HAP-1 (cell line): ENCODE measurements at regions not wholly inside any gene's neighbourhood (a gene's known extent, or its start where the extent isn't known, plus 50 kb on each side); places are given as distances from the start of the nearest gene placed in this dataset.

ENCODE experiments used
- DNase-seq, 2 experiments: peaks; one replicate each; pipeline ENCODE4 v3.0.0-alpha.2; 2016 to 2020; ENCODE audit warnings: low spot score in 2 of 2
- H3K27me3 ChIP-seq: fragments of 250-450 bp; sonication (Bioruptor Pico); 2 replicates; pipeline ENCODE4 v1.5.1; 2020; ENCODE audit warnings: low read depth, mild to moderate bottlenecking, moderate library complexity
- H3K36me3 ChIP-seq: fragments of 250-450 bp; sonication (Bioruptor Pico); replicated peaks from 2 replicates; pipeline ENCODE4 v1.5.1; 2020; ENCODE audit warnings: mild to moderate bottlenecking
- H3K4me1 ChIP-seq: fragments of 250-450 bp; sonication (Bioruptor Pico); 2 replicates; pipeline ENCODE4 v1.5.1; 2020; ENCODE audit warnings: mild to moderate bottlenecking
- H3K4me3 ChIP-seq: fragments of 250-450 bp; sonication (Bioruptor Pico); 2 replicates; pipeline ENCODE4 v1.5.1; 2020; ENCODE audit warnings: mild to moderate bottlenecking, moderate library complexity
- H3K9me3 ChIP-seq: fragments of 250-450 bp; sonication (Bioruptor Pico); 2 replicates; pipeline ENCODE4 v1.5.1; 2020; ENCODE audit warnings: mild to moderate bottlenecking, moderate library complexity
- in situ Hi-C: fragments of 300-500 bp; cut with MboI; formaldehyde crosslinking; loops from 3 replicates; pipeline ENCODE4 v1.14.3; 2020; ENCODE audit warnings: low sequenced_read_pairs, inconsistent platforms, mixed read lengths

DNA sequence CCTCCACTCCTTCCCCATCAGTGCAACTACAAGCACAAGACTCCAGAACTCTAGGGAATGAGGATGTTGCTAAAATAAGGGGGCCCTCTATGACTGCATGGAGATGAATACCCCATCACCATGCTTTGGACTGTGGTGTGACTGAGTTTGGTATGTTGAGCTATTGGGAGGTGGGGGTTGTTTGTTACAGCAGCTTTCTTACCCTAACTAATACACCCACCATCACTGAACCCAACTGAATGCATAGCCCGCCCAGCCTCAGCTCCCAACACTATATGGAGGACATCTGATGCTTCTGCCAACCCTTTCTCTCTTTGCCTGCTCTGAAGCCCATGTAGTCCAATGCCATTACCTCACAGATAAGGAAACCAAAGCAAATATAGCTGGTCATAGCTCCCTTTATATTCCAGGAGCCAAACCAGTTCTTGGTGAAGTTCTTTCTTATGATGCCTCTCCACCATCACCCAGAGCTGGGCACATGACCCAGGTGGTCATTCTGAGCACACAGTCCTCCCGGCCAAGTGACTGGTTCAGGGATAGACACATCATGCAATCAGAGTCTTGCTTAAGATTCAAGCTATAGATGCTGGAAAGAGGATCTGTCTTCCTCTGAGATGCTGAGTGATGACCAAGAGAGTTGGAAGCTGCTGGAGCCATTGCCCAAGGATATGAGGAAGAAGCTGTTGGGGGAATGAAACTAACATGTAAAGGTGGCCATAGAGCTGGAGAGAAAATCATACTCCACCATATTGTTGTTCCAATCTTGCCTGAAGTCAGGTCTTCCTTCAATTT lies 155.6 kb upstream of the HAAO start:
- Histone ChIP-seq H3K36me3 (no peaks in the 10 kb centered on the region), H3K4me3 (no peak overlapping the region), H3K9me3 (no peaks in the 10 kb centered on the region), H3K4me1 (no peaks in the 10 kb centered on the region), H3K27me3 (no peaks in the 10 kb centered on the region)
- in situ Hi-C loops: loop anchor here (5.0 kb wide), 1 partner anchor 534 kb away; no protein-coding TSS in a partner anchor
- no peak for DNase-seq

DNA sequence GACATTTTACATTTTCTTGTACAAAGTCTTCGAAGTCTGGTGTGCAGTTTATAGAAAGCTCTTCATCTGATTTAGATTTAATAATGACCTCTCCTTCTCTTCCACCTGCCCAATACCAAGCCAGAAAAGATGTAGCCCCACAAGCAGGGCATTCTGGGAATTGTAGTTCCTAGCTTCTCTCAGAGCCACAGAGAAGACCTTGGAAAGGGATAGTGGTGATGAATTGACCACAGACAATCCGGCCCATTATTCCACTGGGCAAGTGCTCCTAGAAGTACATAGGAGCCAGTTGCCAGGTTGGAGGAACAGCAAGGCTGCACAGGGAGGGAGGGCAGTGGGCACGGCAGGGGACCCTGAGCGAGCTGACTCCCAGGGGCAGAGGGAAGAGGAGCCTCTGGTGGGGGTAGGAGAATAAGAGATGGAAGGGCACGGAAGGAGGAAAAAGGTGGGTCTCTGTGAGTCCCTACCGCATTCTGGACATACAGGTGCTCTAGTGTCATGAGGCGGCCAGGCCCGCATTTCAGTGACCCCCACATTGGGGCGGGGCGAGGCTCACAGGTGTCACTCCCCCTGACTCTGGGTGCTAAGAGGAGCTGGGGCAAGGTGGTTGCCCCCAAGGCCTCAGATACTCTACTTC lies 152.5 kb upstream of the HAAO start:
- Histone ChIP-seq H3K9me3 (no peaks in the 10 kb centered on the region), H3K4me3 (no peak overlapping the region), H3K36me3 (no peaks in the 10 kb centered on the region), H3K4me1 (no peaks in the 10 kb centered on the region), H3K27me3 (no peaks in the 10 kb centered on the region)
- DNase-seq: no peak
- in situ Hi-C loops: loop anchor here (5.0 kb wide), 1 partner anchor 537 kb away; no protein-coding TSS in a partner anchor

DNA sequence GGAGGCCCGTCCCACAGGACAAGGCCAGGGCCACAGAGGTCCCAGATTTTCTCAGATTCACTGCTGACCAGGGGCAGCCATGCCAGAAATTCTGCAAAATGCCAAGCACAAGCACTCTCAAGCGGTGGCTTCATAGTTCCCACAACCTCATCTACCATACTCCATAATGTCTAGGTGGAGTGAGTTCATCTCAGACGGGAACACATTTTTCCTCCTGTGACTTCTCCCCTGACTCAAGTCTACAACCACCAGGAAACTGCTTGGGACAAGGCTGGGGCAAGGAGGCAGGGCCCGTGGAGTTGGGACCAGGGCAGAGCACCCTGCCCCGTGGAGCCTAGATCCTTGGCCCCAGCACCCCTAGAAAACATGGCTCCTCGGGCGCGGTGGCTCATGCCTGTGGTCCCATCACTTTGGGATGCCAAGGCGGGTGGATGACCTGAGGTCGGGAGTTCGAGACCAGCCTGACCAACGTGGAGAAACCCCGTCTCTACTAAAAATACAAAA lies 150.7 kb upstream of the HAAO start:
- no peak overlapping the region for H3K4me3 ChIP-seq
- in situ Hi-C loops: no loop called here
- no peaks in the 10 kb centered on the region for H3K4me1 ChIP-seq
- H3K27me3 ChIP-seq: no peaks in the 10 kb centered on the region
- DNase-seq: no peak
- no peaks in the 10 kb centered on the region for H3K36me3 ChIP-seq
- H3K9me3 ChIP-seq: no peaks in the 10 kb centered on the region

DNA sequence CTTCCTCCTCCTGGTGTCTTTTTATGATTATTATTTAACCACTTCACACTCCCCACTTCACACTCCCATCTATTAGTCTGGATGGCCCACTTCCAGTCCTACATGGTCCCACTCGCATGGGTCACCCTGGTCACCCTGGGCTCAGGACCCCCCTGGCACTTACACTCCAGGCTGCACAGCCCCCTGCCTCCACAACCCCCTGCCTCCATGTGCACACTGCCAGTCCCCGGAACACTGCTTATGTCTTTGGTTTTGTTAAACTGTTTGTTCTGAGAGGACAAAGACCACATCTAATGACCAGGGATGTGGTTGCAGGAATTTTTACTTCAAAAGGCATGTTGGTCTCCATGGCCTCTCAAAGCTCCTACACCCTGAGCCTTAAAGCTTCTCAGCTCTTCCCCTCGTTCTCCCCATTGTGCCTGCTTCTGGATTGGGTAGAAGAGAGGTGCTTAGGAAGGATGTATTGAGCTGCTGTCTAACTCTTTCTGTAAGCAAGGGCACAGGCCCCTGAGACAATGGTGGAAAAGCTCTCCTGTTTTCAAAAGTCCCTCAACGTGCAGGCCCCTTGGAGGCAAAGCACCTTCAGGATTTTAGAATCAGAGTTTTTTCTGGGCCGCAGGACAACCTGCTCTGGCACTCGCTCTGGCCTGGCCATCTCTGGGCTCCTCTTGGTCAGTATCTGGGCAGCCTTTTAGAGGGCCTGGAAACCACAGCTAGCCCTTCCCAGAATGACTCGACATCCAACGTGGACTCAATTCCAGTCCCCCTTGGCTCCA lies 150.0 kb upstream of the HAAO start:
- Histone ChIP-seq H3K9me3 (no peaks in the 10 kb centered on the region), H3K36me3 (no peaks in the 10 kb centered on the region), H3K4me1 (no peaks in the 10 kb centered on the region), H3K27me3 (no peaks in the 10 kb centered on the region), H3K4me3 (no peak overlapping the region)
- no peak for DNase-seq
- in situ Hi-C loops: no loop called here

DNA sequence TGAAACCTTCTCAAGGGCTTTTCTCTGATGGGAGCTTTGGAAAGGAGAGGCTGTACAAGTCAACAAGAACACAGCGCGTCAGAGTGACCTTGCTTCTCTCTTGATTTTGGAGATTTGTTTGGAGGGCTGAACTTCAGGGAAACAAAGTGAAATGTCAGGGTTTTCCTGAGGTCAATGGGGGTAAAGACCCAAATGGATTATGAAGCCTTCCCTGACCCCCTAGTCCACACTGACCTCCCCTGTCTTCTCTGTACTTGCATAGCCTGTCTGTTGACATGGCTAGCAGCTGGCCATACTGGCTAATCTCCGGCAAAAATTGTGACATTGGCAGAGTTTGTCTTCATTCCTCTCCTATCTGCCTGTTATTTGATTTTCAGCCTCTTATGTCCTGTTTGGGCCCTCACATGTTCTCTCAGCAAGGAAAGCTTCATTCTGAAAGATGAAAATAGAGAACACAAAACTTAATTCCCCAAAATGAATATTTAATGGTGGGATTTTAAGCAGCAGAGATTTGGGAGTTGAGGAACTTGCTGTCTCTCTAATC lies 149.3 kb upstream of the HAAO start:
- Histone ChIP-seq H3K4me1 (no peaks in the 10 kb centered on the region), H3K27me3 (no peaks in the 10 kb centered on the region), H3K4me3 (no peak overlapping the region), H3K9me3 (no peaks in the 10 kb centered on the region), H3K36me3 (no peaks in the 10 kb centered on the region)
- DNase-seq: no peak
- in situ Hi-C loops: no loop called here

DNA sequence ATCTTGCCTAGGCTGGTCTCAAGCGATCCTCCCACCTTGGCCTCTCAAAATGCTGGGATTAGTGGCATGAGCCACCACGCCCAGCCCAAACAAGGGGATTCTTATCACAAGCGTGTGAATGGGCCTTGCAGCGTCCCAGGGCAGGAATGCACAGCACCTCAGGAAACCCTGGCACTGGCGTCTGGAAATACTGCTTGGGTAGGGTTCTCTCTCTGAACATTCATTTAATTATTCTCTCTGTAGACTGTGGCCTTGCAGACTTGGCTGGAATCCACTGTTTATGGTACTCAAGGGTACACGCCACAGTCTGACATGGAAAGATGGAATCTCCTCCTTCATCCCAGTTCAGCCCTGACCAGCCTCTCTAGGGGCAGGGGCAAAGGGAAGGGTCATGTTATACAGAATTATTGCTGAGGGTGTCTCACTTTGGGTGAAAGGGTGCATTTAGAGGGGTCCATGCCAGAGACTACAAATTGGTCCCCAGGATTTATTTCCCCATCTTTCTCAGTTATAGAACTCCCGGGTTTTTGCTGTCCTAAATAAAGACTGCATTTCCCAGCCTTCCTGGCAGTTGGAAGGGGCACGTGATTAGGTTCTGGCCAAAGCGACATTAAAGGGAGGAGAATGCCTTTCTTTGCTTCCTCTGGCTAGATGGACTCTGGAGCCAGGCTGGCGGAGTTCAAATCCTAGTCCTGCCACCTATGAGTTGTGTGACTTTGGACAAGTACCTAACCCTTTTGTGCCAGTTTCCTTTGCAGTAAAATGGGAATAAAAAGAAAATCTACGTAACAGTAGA lies 147.2 kb upstream of the HAAO start:
- H3K27me3 ChIP-seq: no peaks in the 10 kb centered on the region
- in situ Hi-C loops: no loop called here
- H3K9me3 ChIP-seq: no peaks in the 10 kb centered on the region
- DNase-seq: no peak
- no peaks in the 10 kb centered on the region for H3K36me3 ChIP-seq
- no peak overlapping the region for H3K4me3 ChIP-seq
- no peaks in the 10 kb centered on the region for H3K4me1 ChIP-seq

DNA sequence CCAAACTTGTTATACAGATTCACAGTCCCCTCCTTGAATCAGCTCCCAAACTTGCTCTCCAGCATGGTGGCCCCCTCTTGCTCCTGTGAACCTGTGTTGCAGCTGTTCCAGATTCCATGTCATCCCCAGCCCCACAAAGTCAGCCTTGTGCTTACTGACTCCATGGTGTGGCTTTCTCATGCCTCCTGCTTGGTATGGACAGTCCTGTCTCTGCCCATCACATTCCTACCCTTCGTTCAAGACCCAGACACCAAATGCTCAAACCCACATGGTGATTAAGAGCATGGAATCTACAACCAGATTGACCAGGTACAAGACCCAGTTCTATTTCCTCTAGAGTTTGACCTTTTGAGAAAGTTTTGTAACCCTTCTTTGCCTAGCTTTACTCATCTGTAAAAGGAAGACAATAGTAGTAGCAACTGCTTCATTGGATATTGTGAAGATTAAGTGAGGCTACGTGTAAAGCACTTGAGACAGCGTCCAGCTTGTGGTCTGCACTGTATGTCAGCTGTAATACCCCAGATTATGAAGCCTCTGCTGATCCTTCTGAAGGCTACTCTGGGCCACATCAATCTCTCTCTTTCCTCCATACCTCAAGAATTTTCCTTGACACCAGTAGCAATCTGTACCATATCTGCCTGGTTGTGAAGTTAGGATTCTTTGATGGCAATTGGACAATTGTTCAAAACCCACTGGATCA lies 146.4 kb upstream of the HAAO start:
- Histone ChIP-seq H3K36me3 (no peaks in the 10 kb centered on the region), H3K9me3 (no peaks in the 10 kb centered on the region), H3K4me3 (no peak overlapping the region), H3K27me3 (no peaks in the 10 kb centered on the region), H3K4me1 (no peaks in the 10 kb centered on the region)
- no peak for DNase-seq
- in situ Hi-C loops: no loop called here

DNA sequence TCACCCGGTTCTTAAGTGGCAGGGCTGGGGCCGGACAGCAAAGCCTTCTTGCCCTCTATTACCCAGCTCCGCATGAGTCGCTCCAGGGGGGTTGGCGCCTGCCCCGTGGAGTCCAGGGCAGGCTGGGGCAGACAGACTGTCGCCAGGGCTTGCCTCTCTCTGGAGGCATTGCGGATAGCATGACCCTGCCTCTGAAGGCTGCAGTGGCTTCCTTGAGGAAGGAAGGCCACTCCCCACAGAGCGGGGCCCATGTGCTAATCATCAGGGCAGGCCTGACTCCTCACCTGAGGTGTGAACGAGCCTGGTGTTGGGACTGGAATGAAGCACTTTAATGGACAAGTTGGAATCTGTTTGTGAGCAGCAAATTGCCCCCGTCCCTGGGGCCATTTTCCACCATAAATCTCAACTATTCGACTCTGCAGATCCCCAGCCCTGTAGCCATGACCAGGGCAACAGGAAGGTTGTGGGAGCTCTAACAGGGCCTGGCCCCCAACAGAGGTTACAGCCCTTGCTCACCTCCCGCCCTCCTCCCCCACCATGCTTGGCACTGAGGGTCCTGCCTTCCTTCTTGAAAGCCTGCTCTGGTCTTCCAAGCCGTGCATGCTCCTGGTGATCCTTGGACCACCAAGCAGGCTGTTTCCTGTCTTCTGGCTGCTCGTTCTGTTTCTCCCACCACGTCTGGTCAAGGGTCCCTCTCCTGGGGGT lies 144.9 kb upstream of the HAAO start:
- Histone ChIP-seq H3K36me3 (no peaks in the 10 kb centered on the region), H3K9me3 (no peaks in the 10 kb centered on the region), H3K4me3 (no peak overlapping the region), H3K27me3 (no peaks in the 10 kb centered on the region), H3K4me1 (no peaks in the 10 kb centered on the region)
- DNase-seq: no peak
- in situ Hi-C loops: no loop called here

DNA sequence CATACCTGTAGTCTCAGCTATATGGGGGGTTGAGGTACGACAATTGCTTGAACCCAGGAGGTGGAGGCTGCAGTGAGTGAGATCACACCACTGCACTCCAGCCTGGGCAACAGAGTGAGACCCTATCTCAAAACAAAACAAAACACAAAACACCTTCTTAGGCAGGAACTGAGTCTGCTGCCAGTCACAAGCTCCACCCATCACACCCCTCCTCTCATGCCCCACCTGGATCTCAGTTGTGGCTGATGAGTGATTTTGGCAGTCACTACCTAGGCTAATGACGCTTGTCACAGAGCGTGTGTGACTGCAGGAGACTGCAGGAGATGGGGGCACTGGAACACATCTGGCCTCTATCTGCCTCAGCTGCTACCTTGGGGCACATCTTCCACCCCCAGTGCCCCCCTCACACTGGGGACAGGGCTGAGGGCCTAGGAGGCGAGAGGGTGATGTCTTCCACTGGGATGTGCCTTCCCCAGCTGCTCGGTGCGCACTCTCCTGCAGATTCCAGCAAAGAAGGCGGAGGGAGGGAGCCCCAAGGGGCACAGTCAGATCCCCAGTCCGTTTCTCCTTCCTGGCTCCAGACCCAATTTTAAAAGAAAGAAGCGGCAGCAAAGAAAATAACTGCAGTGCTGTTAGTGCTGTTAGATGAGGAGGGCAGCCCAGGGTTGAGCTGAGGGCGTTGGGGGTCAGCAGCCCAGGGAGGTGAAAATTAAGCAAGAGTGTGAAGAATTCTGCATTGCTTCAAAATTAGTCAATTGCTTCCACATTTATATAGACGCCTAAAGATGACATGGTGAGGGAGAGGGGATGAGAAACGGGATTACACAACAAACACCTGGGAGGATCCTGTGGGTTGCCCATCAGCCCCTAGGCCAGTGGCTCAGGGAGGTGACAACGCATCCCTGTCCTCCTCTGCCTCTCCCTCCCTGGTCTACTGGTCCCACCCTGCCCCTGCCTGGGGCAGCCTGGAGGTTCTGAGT lies 143.6 kb upstream of the HAAO start:
- in situ Hi-C loops: no loop called here
- peaks cover 3% of the 10 kb centered on the region; the same call in 1 of the 2 replicates for H3K4me1 ChIP-seq
- DNase-seq: no peak

DNA sequence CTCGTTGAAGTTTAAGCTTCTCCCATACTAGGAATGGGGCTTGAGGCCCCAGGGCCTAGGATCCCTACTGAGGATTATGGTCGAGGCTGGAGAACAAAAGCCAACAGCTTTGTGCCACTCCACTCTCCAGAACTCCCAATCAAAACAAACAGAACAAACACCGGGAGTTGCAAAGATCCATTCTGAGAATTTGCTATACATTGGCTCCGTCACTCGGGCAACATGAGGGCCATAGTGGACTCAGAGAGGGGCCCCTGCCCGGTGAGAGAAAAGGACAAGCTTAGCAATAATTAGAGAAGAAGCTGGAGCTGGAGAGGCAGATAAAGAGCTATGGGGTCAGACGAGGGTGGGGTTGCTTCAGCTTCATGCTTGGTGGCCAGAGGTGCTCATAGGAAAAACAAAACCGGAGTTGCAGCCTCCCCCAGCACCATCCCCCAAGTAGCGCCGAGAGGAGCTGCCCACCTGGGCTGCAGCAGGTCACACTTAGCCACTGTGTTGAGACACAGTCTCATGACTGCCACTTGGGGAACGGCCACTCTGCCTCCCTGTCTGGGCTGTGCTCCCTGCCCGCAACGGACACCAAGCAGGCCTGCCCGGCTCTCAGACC lies 142.3 kb upstream of the HAAO start:
- Histone ChIP-seq H3K4me3 (no peak overlapping the region), H3K27me3 (no peaks in the 10 kb centered on the region), H3K36me3 (no peaks in the 10 kb centered on the region), H3K9me3 (no peaks in the 10 kb centered on the region), H3K4me1 (peaks cover 8% of the 10 kb centered on the region)
- in situ Hi-C loops: no loop called here
- DNase-seq: peak in 1 of 2 experiments; percentile 30

More for the DNA sequence above, 143.6 kb upstream of the HAAO start:
- Histone ChIP-seq H3K9me3 (no peaks in the 10 kb centered on the region), H3K27me3 (no peaks in the 10 kb centered on the region), H3K36me3 (no peaks in the 10 kb centered on the region), H3K4me3 (no peak overlapping the region)

DNA sequence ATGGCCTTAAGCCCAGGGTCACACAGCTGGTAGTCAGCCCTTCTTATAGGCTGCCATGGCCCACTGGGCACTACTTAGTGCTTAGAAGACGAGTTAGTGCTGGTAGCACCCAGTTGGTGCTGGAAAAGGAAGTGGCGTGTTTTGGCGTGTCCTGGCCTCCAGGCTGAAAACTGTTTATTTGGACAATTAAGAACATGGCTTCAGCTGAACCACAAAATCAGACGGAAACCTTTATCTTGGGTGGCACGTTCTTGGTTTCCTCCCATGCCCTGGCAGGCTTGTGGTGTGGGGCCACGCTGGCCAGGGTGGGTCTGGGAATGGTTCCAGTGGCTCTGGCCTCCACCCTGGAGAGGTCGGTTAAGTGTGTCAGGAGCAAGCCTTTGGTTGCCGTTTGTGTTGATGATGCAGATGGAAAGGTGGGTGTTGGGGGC lies 141.5 kb upstream of the HAAO start:
- DNase-seq: no peak
- in situ Hi-C loops: no loop called here
- Histone ChIP-seq H3K4me3 (no peak overlapping the region), H3K9me3 (no peaks in the 10 kb centered on the region), H3K36me3 (no peaks in the 10 kb centered on the region), H3K4me1 (peaks cover 14% of the 10 kb centered on the region), H3K27me3 (no peaks in the 10 kb centered on the region)
